ENCODE measurements at regions not wholly inside any gene's neighbourhood (a gene's known extent, or its start where the extent isn't known, plus 50 kb on each side); places are given as distances from the start of the nearest gene placed in this dataset.

DNA sequence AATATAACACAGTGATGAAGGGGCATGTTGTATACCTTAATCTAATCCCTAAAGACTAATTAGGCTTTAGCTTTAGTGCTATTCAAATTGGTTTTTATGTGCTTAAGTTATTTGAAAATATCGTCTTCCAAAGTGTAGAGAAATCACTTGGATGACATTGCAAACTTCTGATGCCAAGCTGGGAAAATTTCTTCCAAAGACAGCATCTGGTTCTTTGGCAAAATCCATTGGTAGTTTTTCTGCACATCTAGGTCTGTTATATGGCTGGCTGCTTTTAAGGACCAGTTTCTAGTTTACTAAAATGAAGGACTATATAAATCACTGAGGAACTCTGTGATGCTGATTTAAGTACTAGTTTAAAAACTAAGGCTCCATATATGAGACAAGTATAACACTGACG, 2362.3 kb downstream of the PCDH9 start:
- no peak for DNase-seq

DNA sequence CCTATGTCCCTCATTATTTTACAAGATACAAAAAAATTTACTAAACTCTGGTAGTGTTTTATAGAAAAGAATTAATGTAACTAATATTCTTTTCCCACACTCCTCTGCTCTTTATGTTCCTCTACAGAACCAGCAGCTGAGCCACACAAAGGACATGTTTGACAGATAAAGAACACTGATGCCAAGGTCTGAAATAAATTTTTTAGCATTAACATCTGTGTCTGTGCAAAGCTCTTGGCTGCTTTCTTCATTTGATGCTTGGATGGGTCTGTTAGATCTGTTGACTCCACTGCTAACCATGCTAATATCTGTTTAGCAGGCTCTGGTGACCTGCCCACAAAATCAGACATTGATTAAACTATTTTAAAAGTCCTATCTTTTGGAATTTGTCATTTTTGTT, 2363.8 kb downstream of the PCDH9 start:
- Histone ChIP-seq H3K4me1 (ENCODE audit: low read length) (no peaks in the 10 kb centered on the region), H3F3A (ENCODE audit: insufficient read depth, low read length) (no peaks in the 10 kb centered on the region), H3K36me3 (replicated peaks; ENCODE audit: insufficient read depth, low read length) (no peaks in the 10 kb centered on the region), H3K27ac (ENCODE audit: low read length) (no peak overlapping the region), H3K9ac (ENCODE audit: low read length) (no peak overlapping the region), H3K4me3 (ENCODE audit: low read length) (no peak overlapping the region), H3K27me3 (replicated peaks; ENCODE audit: insufficient read depth, low read length) (no peaks in the 10 kb centered on the region), H3K9me3 (replicated peaks; ENCODE audit: insufficient read depth, low read length) (no peaks in the 10 kb centered on the region), H3K79me2 (ENCODE audit: low read length) (no peaks in the 10 kb centered on the region), H2AFZ (ENCODE audit: low read length) (no peak overlapping the region), H4K20me1 (ENCODE audit: insufficient read depth, low read length) (no peaks in the 10 kb centered on the region), H3K9me2 (replicated peaks; ENCODE audit: insufficient read depth, low read length) (no peaks in the 10 kb centered on the region), H3K4me2 (ENCODE audit: low read depth, low read length) (no peak overlapping the region)
- TF ChIP-seq, protein P1, sequence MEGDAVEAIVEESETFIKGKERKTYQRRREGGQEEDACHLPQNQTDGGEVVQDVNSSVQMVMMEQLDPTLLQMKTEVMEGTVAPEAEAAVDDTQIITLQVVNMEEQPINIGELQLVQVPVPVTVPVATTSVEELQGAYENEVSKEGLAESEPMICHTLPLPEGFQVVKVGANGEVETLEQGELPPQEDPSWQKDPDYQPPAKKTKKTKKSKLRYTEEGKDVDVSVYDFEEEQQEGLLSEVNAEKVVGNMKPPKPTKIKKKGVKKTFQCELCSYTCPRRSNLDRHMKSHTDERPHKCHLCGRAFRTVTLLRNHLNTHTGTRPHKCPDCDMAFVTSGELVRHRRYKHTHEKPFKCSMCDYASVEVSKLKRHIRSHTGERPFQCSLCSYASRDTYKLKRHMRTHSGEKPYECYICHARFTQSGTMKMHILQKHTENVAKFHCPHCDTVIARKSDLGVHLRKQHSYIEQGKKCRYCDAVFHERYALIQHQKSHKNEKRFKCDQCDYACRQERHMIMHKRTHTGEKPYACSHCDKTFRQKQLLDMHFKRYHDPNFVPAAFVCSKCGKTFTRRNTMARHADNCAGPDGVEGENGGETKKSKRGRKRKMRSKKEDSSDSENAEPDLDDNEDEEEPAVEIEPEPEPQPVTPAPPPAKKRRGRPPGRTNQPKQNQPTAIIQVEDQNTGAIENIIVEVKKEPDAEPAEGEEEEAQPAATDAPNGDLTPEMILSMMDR (IDR thresholded peaks at IDR 0.05; ENCODE audit: low read length) = no peak
- TF ChIP-seq EZH2phosphoT487 (IDR thresholded peaks at IDR 0.05; ENCODE audit: low read length) = no peak
- TF ChIP-seq EZH2 (optimal IDR thresholded peaks at IDR 0.05; ENCODE audit: low read depth, low read length) = no peak
- no peak for DNase-seq

More for the DNA sequence above, 2362.3 kb downstream of the PCDH9 start:
- no peaks in the 10 kb centered on the region for H3K79me2 ChIP-seq (ENCODE audit: low read length)
- H3K4me3 ChIP-seq (ENCODE audit: low read length) = no peak overlapping the region
- no peaks in the 10 kb centered on the region for H3F3A ChIP-seq (ENCODE audit: insufficient read depth, low read length)
- H3K9me2 ChIP-seq (replicated peaks; ENCODE audit: insufficient read depth, low read length) = no peaks in the 10 kb centered on the region
- no peaks in the 10 kb centered on the region for H3K36me3 ChIP-seq (replicated peaks; ENCODE audit: insufficient read depth, low read length)
- H3K9me3 ChIP-seq (replicated peaks; ENCODE audit: insufficient read depth, low read length) = no peaks in the 10 kb centered on the region
- H3K27ac ChIP-seq (ENCODE audit: low read length) = no peak overlapping the region
- no peaks in the 10 kb centered on the region for H3K27me3 ChIP-seq (replicated peaks; ENCODE audit: insufficient read depth, low read length)
- no peak overlapping the region for H2AFZ ChIP-seq (ENCODE audit: low read length)
- no peaks in the 10 kb centered on the region for H3K4me1 ChIP-seq (ENCODE audit: low read length)
- no peak overlapping the region for H3K4me2 ChIP-seq (ENCODE audit: low read depth, low read length)
- TF ChIP-seq EZH2 (optimal IDR thresholded peaks at IDR 0.05; ENCODE audit: low read depth, low read length) = no peak
- TF ChIP-seq, protein P1 (IDR thresholded peaks at IDR 0.05; ENCODE audit: low read length) = no peak
- TF ChIP-seq EZH2phosphoT487 (IDR thresholded peaks at IDR 0.05; ENCODE audit: low read length) = no peak
- H4K20me1 ChIP-seq (ENCODE audit: insufficient read depth, low read length) = no peaks in the 10 kb centered on the region
- H3K9ac ChIP-seq (ENCODE audit: low read length) = no peak overlapping the region

DNA sequence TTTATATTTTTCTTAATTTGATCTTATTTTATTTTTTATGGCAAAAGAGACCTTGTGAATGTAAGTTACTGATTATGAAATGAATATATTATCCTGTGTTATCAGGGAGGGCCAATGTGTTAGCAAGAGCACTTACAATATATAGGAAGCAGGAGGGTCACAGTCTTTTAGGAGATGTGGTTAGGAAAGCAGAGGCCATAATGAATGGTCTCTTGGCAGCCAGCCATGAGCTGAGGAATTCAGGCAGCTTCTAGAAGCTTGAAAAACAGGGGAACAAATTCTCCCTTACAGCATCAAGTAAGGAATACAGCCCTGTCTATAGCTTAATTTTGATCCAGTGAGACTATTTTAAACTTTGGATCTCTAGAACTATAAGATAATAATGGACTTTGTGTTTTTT, 2374.6 kb downstream of the PCDH9 start:
- DNase-seq = no peak
- Histone ChIP-seq H3K9me3 (replicated peaks; ENCODE audit: insufficient read depth, low read length) (no peaks in the 10 kb centered on the region), H3F3A (ENCODE audit: insufficient read depth, low read length) (no peaks in the 10 kb centered on the region), H3K4me3 (ENCODE audit: low read length) (no peak overlapping the region), H3K27me3 (replicated peaks; ENCODE audit: insufficient read depth, low read length) (no peaks in the 10 kb centered on the region), H3K4me1 (ENCODE audit: low read length) (no peaks in the 10 kb centered on the region), H3K79me2 (ENCODE audit: low read length) (no peaks in the 10 kb centered on the region), H3K9ac (ENCODE audit: low read length) (no peak overlapping the region), H3K4me2 (ENCODE audit: low read depth, low read length) (no peak overlapping the region), H3K36me3 (replicated peaks; ENCODE audit: insufficient read depth, low read length) (no peaks in the 10 kb centered on the region), H2AFZ (ENCODE audit: low read length) (no peak overlapping the region), H3K9me2 (replicated peaks; ENCODE audit: insufficient read depth, low read length) (no peaks in the 10 kb centered on the region), H3K27ac (ENCODE audit: low read length) (no peak overlapping the region), H4K20me1 (ENCODE audit: insufficient read depth, low read length) (no peaks in the 10 kb centered on the region)
- TF ChIP-seq, protein P1 (IDR thresholded peaks at IDR 0.05; ENCODE audit: low read length) = no peak
- TF ChIP-seq EZH2 (optimal IDR thresholded peaks at IDR 0.05; ENCODE audit: low read depth, low read length) (no peak), EZH2phosphoT487 (IDR thresholded peaks at IDR 0.05; ENCODE audit: low read length) (no peak)

Measured in MM.1S (cell line).